ENCODE measurements at regions not wholly inside any gene's neighbourhood (a gene's known extent, or its start where the extent isn't known, plus 50 kb on each side); places are given as distances from the start of the nearest gene placed in this dataset.

GRCh38 chr12:78680596-78680995 is 184.0 kb upstream of the SYT1 start (continued):
- no peak for TF ChIP-seq ZSCAN5A (tag by site-specific recombination; IDR thresholded peaks at IDR 0.05)

- ChIA-PET CTCF (no interaction called here), POLR2A (no interaction called here)
- Histone ChIP-seq H3K4me3 (ENCODE audit: low read depth, low read length) (no peak overlapping the region), H3K4me1 (ENCODE audit: control insufficient read depth, insufficient read depth, low read length) (no peaks in the 10 kb centered on the region), H3K9me3 (ENCODE audit: control insufficient read depth, insufficient read depth, low read depth, low read length) (no peaks in the 10 kb centered on the region), H3K27ac (ENCODE audit: extremely low read depth, low read depth, low read length) (no peak overlapping the region), H3K36me3 (ENCODE audit: control insufficient read depth in 2 of 2, insufficient read depth in 1 of 2, low read length in 2 of 2) (no peaks in the 10 kb centered on the region)
- no peak for TF ChIP-seq ZNF660 (tag by site-specific recombination; IDR thresholded peaks at IDR 0.05)
- TF ChIP-seq TCF7L2 (IDR thresholded peaks at IDR 0.05; ENCODE audit: borderline replicate concordance, low read depth, low read length): no peak
- no peak for TF ChIP-seq ZNF600 (tag by site-specific recombination; IDR thresholded peaks at IDR 0.05)
- TF ChIP-seq ZNF571 (tag by site-specific recombination; IDR thresholded peaks at IDR 0.05): no peak
- no peak for TF ChIP-seq ZNF518A (tag by site-specific recombination; conservative IDR thresholded peaks at IDR 0.05; ENCODE audit: low read depth)
- no peak for TF ChIP-seq ZBTB17 (tag by site-specific recombination; IDR thresholded peaks at IDR 0.05)
- TF ChIP-seq ZSCAN23 (tag by site-specific recombination; IDR thresholded peaks at IDR 0.05): no peak
- no peak for TF ChIP-seq KLF9 (tag by site-specific recombination; IDR thresholded peaks at IDR 0.05; ENCODE audit: low read depth)
- no peak for TF ChIP-seq ZNF184 (tag by site-specific recombination; IDR thresholded peaks at IDR 0.05)
- TF ChIP-seq GLIS2 (tag by site-specific recombination; IDR thresholded peaks at IDR 0.05): no peak
- no peak for TF ChIP-seq ZNF214 (tag by site-specific recombination; IDR thresholded peaks at IDR 0.05; ENCODE audit: borderline replicate concordance)
- TF ChIP-seq ZNF37A (tag by site-specific recombination; IDR thresholded peaks at IDR 0.05): no peak
- TF ChIP-seq PRDM10 (tag by site-specific recombination; IDR thresholded peaks at IDR 0.05): no peak
- no peak for TF ChIP-seq ZFP69B (tag by site-specific recombination; IDR thresholded peaks at IDR 0.05)
- TF ChIP-seq ZNF398 (tag by site-specific recombination; IDR thresholded peaks at IDR 0.05): no peak
- no peak for TF ChIP-seq ZNF621 (tag by site-specific recombination; IDR thresholded peaks at IDR 0.05)
These were observed 181.5 kb upstream of the SYT1 start for GRCh38 chr12:78683031-78683430.

Measured in HEK293 (cell line).